ENCODE measurements at regions not wholly inside any gene's neighbourhood (a gene's known extent, or its start where the extent isn't known, plus 50 kb on each side); places are given as distances from the start of the nearest gene placed in this dataset.

DNA sequence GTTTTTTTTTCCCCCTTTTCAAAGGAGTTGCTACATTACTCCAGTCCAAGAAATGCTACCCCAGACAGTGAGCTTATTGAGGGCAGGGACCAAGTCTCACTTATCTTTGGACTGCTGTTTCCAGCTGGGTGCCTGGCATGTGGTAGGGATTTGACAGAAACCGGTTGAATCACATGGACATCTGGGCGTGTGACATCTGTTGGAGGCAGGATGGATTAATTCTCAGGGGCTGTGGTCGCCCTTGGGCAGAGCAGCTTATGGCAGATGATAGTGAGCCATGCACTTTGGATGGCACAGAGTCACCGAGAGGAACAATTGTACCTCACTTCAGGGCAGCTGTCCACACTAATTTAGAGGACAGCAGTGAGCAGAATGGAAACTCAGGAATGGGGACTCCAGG is 254.6 kb upstream of the ID2 start:
- TF ChIP-seq, protein P1, sequence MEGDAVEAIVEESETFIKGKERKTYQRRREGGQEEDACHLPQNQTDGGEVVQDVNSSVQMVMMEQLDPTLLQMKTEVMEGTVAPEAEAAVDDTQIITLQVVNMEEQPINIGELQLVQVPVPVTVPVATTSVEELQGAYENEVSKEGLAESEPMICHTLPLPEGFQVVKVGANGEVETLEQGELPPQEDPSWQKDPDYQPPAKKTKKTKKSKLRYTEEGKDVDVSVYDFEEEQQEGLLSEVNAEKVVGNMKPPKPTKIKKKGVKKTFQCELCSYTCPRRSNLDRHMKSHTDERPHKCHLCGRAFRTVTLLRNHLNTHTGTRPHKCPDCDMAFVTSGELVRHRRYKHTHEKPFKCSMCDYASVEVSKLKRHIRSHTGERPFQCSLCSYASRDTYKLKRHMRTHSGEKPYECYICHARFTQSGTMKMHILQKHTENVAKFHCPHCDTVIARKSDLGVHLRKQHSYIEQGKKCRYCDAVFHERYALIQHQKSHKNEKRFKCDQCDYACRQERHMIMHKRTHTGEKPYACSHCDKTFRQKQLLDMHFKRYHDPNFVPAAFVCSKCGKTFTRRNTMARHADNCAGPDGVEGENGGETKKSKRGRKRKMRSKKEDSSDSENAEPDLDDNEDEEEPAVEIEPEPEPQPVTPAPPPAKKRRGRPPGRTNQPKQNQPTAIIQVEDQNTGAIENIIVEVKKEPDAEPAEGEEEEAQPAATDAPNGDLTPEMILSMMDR (IDR thresholded peaks at IDR 0.05; ENCODE audit: low read depth, low read length), result no peak
- H3K4me3 ChIP-seq (ENCODE audit: low read depth, low read length), result no peak overlapping the region

DNA sequence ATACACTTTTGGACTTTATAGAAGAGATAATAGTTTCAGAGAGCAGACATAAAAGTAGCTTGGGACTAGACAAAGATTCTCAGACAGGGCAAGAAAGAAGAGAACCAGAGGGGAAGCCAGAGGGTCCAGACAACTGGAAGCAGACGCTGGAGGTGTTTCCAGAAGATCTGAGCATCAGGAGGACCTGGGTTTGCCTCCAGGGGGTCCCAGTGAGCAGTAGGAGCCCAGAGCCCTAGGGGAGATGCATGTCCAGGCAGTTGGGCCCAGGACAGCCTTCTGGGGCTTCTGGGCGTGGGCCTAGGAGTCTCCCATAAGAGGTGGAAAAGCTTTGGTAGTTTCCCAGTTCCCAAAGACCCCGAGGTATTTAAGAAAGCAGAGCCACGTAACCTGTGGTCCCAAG is 251.2 kb upstream of the ID2 start:
- H3K4me3 ChIP-seq (ENCODE audit: low read depth, low read length), result no peak overlapping the region
- TF ChIP-seq, protein P1 (IDR thresholded peaks at IDR 0.05; ENCODE audit: low read depth, low read length), result no peak

DNA sequence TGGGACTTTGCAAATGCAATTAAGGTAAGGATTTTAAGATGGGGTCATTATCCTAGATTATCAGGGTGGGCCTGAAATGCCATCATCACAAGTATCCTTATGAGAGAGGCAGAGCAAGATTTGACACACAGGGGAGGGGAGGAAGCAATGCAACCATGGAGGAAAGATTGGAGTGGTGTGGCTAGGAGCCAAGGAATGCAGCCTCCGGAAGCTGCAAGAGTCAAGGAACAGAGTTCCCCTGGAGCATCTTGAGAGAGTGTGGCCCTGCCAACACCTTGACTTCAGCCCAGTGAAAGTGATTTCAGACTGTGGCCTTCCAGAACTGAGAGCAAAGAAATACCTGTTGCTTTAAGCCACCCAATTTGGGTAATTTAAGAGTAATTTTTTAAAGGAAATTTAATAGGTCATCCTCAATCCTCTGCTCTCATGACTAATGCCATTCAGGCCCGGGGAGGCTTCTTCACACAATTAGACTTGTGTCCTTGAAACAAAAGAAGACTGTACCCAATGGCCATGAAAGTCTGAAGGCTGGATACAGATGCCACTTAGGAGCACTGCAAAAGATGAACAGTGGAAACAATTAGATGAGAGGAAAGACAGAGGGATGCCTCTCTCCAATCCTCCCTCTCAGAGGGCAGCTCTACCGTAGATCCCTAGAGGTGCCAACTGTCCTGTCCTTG is 250.3 kb upstream of the ID2 start:
- no peak overlapping the region for H3K4me3 ChIP-seq (ENCODE audit: low read depth, low read length)
- TF ChIP-seq, protein P1 (IDR thresholded peaks at IDR 0.05; ENCODE audit: low read depth, low read length), result no peak

DNA sequence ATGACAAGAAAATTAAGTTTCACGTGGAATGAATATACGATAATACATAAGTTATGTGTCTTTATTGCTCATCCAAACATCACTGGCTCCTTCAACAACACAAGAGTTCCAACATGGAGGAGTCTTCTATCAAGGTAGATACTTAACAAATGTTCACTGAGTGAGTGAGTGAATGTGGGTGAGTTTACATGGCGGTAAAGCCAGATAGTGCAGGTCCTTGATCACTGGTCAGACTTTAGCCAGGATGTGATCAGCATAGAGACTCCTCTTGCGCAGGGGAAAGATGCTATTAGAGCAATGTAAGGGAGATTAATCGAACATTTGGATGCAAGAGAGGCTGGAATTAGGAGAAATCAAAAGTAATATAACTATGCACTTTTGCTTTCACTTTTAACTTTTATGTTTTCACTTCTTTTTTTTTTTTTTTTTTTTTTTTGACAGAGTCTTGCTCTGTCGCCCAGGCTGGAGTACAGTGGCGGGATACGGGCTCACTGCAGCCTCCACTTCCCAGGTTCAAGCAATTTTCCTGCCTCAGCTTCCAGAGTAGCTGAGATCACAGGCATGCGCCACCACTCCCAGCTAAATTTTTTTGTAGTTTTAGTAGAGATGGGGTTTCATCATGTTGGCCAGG is 249.0 kb upstream of the ID2 start:
- TF ChIP-seq, protein P1 (IDR thresholded peaks at IDR 0.05; ENCODE audit: low read depth, low read length), result no peak
- H3K4me3 ChIP-seq (ENCODE audit: low read depth, low read length), result no peak overlapping the region

DNA sequence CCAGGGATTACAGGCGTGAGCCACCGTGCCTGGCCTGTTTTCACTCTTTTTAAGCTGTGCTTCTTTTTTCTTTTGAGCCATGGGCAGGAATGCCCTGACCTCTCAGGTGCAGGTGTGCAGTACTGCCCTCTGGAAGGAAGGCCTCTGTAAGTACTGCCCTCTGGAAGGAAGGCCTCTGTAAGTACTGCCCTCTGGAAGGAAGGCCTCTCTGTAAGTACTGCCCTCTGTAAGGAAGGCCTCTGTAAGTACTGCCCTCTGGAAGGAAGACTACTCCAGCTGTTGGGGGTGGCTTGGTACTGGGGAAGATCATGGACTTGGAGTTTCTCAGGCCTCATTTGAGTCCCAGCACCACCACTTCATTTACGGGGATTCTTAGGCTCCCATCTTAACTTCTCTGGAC is 248.5 kb upstream of the ID2 start:
- TF ChIP-seq, protein P1 (IDR thresholded peaks at IDR 0.05; ENCODE audit: low read depth, low read length), result no peak
- H3K4me3 ChIP-seq (ENCODE audit: low read depth, low read length), result no peak overlapping the region

DNA sequence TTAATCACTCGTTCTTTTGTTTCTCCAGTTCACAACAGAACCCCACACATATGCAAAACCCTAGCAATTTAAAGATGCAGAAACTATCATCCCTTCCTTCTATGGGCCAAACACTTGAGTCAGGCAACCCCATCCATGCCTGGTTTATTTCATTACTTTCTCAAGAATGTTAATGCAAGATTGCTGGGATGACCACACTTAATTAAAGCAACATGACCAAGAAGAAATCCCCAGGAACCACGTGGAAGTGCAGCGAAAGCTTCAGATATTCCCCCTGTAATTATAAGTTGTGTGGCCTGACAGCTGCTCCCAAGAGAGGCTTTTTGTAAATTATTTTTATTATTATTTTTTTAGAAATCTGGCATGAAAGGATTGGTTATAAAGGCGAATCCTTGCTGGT is 246.2 kb upstream of the ID2 start:
- H3K4me3 ChIP-seq (ENCODE audit: low read depth, low read length), result no peak overlapping the region
- TF ChIP-seq, protein P1 (IDR thresholded peaks at IDR 0.05; ENCODE audit: low read depth, low read length), result no peak

DNA sequence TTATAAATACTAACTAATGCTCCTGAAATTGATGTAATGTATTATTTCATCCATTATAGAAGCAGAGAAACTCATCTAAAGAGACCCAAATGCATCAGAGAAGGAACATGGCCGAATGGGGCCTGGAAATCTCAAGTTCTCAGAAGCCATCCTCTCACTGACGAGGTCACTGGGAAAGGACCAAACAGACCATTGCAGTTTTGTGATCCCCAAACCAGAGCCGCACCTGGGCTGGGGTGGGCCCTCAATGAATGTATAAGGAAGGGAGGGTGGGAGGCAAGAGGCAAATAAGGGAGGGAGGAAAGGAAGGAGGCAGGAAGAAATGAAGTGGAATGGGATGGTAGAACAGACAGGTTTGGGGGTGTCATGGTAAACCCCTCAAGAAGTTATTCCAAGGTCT is 245.3 kb upstream of the ID2 start:
- TF ChIP-seq, protein P1 (IDR thresholded peaks at IDR 0.05; ENCODE audit: low read depth, low read length), result no peak
- H3K4me3 ChIP-seq (ENCODE audit: low read depth, low read length), result no peak overlapping the region
